GM12874 (cell line): ENCODE measurements at regions not wholly inside any gene's neighbourhood (a gene's known extent, or its start where the extent isn't known, plus 50 kb on each side); places are given as distances from the start of the nearest gene placed in this dataset.

Source experiments
- TF ChIP-seq, protein P1 (sequence below): IDR thresholded peaks from 2 replicates; pipeline ENCODE4 v1.5.1; 2011; ENCODE audit warnings: low read depth, mild to moderate bottlenecking, control low read depth, low read length, moderate library complexity; ENCODE audit not compliant: insufficient read depth

- TF ChIP-seq, protein P1, sequence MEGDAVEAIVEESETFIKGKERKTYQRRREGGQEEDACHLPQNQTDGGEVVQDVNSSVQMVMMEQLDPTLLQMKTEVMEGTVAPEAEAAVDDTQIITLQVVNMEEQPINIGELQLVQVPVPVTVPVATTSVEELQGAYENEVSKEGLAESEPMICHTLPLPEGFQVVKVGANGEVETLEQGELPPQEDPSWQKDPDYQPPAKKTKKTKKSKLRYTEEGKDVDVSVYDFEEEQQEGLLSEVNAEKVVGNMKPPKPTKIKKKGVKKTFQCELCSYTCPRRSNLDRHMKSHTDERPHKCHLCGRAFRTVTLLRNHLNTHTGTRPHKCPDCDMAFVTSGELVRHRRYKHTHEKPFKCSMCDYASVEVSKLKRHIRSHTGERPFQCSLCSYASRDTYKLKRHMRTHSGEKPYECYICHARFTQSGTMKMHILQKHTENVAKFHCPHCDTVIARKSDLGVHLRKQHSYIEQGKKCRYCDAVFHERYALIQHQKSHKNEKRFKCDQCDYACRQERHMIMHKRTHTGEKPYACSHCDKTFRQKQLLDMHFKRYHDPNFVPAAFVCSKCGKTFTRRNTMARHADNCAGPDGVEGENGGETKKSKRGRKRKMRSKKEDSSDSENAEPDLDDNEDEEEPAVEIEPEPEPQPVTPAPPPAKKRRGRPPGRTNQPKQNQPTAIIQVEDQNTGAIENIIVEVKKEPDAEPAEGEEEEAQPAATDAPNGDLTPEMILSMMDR: no peak
Measured at GRCh38 chr9:22201256-22201655, 192.2 kb upstream of the CDKN2B start.

DNA sequence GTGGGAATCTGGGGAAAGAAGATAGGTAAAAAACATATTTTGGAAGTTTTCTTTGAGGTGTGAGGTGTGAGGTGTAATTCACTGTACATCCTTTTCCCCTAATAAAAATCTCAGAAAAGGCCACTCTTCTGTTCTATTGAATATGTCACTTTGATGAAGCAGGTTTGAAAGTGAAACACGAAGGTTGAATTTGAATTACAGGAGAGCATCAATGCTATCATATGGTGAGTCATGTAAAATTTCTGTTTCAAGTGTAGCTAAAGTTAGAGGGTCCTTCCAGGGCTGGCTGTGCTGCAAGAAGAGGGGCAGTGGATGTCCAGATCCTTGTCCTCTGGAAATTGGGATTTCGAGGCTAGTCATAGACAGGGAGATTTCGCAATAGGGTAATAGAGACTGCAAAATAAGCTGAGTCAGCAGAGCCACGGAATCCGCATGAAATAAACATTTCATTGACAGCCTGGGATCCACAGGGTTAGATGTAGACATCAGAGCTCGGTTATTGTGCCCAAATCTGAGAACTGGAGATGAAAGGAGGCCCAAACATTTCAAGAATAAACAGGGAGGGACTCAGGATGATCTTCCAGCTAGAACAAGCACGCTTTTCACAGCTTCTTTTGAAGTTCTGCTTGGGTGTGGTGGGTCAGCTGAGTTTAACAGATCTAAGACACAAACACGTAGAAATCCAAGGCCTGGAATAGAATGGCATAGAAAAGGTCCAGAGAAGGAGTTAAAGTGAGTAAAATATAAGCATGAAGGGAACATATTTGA is 194.4 kb upstream of the CDKN2B start:
- TF ChIP-seq, protein P1: no peak

GRCh38 chr9:22204240-22204639 is 195.1 kb upstream of the CDKN2B start:
- TF ChIP-seq, protein P1: no peak

GRCh38 chr9:22206833-22207232 is 197.7 kb upstream of the CDKN2B start:
- TF ChIP-seq, protein P1: no peak

DNA sequence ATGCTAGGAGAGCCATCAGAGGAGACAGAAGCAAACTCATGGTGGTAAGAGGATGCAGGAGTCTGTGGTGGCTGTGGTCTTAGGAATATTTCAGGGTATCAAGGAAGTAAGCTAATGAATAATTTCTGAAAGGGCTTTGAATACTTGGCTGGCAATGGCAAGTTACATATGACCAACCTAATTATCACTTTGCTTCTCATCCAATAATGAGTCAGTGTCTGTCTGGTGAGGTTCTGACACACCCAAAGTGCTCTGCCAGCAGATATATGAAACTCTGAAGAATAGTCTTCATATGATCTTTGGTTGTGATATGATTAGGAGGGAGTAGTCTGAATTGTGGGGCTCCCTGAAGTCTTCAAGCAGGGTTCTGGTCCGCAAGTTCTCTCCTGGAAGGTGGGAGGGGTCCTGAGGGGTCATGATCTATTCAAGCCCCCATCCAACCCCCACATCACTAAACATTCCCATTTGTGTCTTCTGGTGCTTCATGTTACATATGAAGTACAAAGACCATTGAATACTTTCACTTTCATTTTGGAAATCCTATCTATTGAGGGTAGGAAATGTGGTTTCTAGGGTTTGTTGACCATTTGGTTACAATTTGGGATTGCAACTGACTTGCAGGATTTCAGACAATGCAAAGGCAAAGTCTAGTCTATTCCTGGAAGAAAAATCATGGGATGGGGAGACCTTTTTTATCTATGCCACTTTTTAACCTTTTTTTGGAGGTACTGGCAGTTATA is 199.9 kb upstream of the CDKN2B start:
- TF ChIP-seq, protein P1: no peak

- TF ChIP-seq, protein P1: no peak
Measured at GRCh38 chr9:22210262-22210661, 201.2 kb upstream of the CDKN2B start.

DNA sequence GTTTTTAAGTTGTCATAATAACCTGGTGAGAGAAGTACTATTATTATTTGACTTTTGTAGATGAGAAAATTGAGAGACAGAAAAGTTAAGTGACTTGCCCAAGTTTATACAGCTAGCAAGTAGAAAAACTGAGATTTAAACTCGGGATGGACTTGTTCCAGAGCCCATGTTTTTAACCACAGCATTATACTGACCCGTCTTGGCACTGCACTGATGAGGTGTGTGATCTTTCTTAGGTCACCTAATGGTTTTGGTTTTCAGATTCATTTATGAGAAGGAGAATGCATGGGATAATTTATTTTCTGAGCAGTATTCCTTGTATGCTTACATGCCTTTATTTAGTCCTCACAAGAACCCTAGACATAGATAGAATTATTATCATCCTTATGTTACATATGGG is 201.8 kb upstream of the CDKN2B start:
- TF ChIP-seq, protein P1: no peak
